ENCODE measurements at regions not wholly inside any gene's neighbourhood (a gene's known extent, or its start where the extent isn't known, plus 50 kb on each side); places are given as distances from the start of the nearest gene placed in this dataset.

- no peak overlapping the region for H3K23ac ChIP-seq (ENCODE audit: low read depth, low read length)
- no peak overlapping the region for H2AK9ac ChIP-seq (replicated peaks; ENCODE audit: low read depth, low read length, poor library complexity)
- peaks cover 18% of the 10 kb centered on the region for H3K9me3 ChIP-seq (ENCODE audit: control insufficient read depth, insufficient read depth, low read length)
- H2AK5ac ChIP-seq (ENCODE audit: low read depth, low read length), result no peak overlapping the region
- no peak overlapping the region for H2BK120ac ChIP-seq (ENCODE audit: low read depth, low read length)
- in situ Hi-C loops (cut with MboI; ENCODE audit: low sequenced_read_pairs) (no loop called here), dilution Hi-C loops (cut with HindIII; ENCODE audit: low sequenced_read_pairs, unreplicated experiment) (no loop called here), intact Hi-C loops (cut with micrococcal nuclease) (no loop called here)
- no peak for DNase-seq
- H3K14ac ChIP-seq (replicated peaks; ENCODE audit: low read depth, low read length), result no peak overlapping the region
- no peaks in the 10 kb centered on the region for H3K9me1 ChIP-seq (ENCODE audit: insufficient read depth, low read length)
- H3K9ac ChIP-seq (ENCODE audit: low read depth, low read length), result no peak overlapping the region
- no peak overlapping the region for H2BK5ac ChIP-seq (ENCODE audit: low read depth, low read length, poor library complexity, severe bottlenecking)
- ChIA-PET POLR2A (ENCODE audit: unreplicated experiment) (no interaction called here), CTCF (no interaction called here)
- no TSS peak for BruUV-seq (replicated peaks)
- H3K36me3 ChIP-seq (ENCODE audit: control insufficient read depth, insufficient read depth, low read length), result no peaks in the 10 kb centered on the region
- no peaks in the 10 kb centered on the region for H3K27me3 ChIP-seq (ENCODE audit: control insufficient read depth, insufficient read depth, low read length)
- no peak overlapping the region for H3K4me2 ChIP-seq (ENCODE audit: low read depth, low read length)
- no peak overlapping the region for H4K5ac ChIP-seq (ENCODE audit: low read depth, low read length)
- no peak overlapping the region for H2AFZ ChIP-seq (replicated peaks; ENCODE audit: low read length, poor library complexity)
- no peaks in the 10 kb centered on the region for H4K20me1 ChIP-seq (ENCODE audit: insufficient read depth, low read length)
- H3K4me1 ChIP-seq (ENCODE audit: control insufficient read depth, insufficient read depth, low read length), result no peaks in the 10 kb centered on the region
- H3K4ac ChIP-seq (ENCODE audit: low read depth, low read length), result no peak overlapping the region
- no peak overlapping the region for H4K91ac ChIP-seq (ENCODE audit: insufficient read depth, low read depth, low read length)
- 77% methylated on average over 4 of the region's 8 CpGs; no CpG with 5 or more reads in 1 of the 2 experiments for WGBS, 2 experiments (ENCODE audit: extremely low coverage in 2 of 2, insufficient read length in 1 of 2)
- no peak overlapping the region for H2BK15ac ChIP-seq (ENCODE audit: low read depth, low read length)
- H3K56ac ChIP-seq (ENCODE audit: extremely low read depth, insufficient read depth, low read length), result no peak overlapping the region
- H3K27ac ChIP-seq (ENCODE audit: insufficient read depth, low read length), result no peak overlapping the region
- H3K4me3 ChIP-seq (ENCODE audit: insufficient read depth, low read depth, low read length), result no peak overlapping the region
- no peaks in the 10 kb centered on the region for H3K79me1 ChIP-seq (ENCODE audit: low read depth in 1 of 2, low read length in 2 of 2)
- no peak overlapping the region for H2BK20ac ChIP-seq (ENCODE audit: low read depth, low read length)
- H4K8ac ChIP-seq (ENCODE audit: low read depth in 2 of 2, low read length in 2 of 2), result no peak overlapping the region
- no peak overlapping the region for H3K18ac ChIP-seq (ENCODE audit: low read depth, low read length)
- no peak for ATAC-seq (ENCODE audit: low read depth)
- TF ChIP-seq SMC3 (IDR thresholded peaks at IDR 0.05; ENCODE audit: low read depth, low read length) (no peak), RAD21 (IDR thresholded peaks at IDR 0.05; ENCODE audit: low read length) (no peak), MAFK (IDR thresholded peaks at IDR 0.05; ENCODE audit: low read depth, low read length) (no peak), ELK1 (IDR thresholded peaks at IDR 0.05; ENCODE audit: borderline replicate concordance, low read depth, low read length) (no peak), MXI1 (IDR thresholded peaks at IDR 0.05; ENCODE audit: borderline replicate concordance, low read depth, low read length) (no peak), USF2 (IDR thresholded peaks at IDR 0.05; ENCODE audit: low read depth, low read length) (no peak)
Observed at GRCh38 chr1:213745451-213745850, 242.3 kb upstream of the PROX1 start.

Data from IMR-90 (cell line).